Transverse colon (tissue), 4 donors: ENCODE measurements at regions not wholly inside any gene's neighbourhood (a gene's known extent, or its start where the extent isn't known, plus 50 kb on each side); places are given as distances from the start of the nearest gene placed in this dataset.

Experiments used
- DNase-seq: peaks from one replicate; pipeline ENCODE4 v3.0.0-alpha.2; 2019
- H3K27ac ChIP-seq, 4 donors: fragments of 200-600 bp; sonication (generic); 2 replicates each; pipeline ENCODE4 v1.5.1; 2016 to 2018; ENCODE audit warnings: inconsistent platforms in 4 of 4
- H3K27me3 ChIP-seq: fragments of 200-600 bp; sonication (generic); 2 replicates; pipeline ENCODE4 v1.5.1; 2017; ENCODE audit warnings: inconsistent platforms
- H3K36me3 ChIP-seq, 4 donors: fragments of 200-600 bp; sonication (generic); 2 replicates each; pipeline ENCODE4 v1.5.1; 2017 to 2019; ENCODE audit warnings: inconsistent platforms in 4 of 4
- H3K4me1 ChIP-seq, 4 donors: fragments of 200-600 bp; sonication (generic); 2 replicates each; pipeline ENCODE4 v1.5.1; 2017 to 2020; ENCODE audit warnings: inconsistent platforms in 4 of 4
- H3K4me3 ChIP-seq, 4 donors: fragments of 200-600 bp; sonication (generic); 1 replicate in 1 of 4; 2 replicates in 3 of 4; pipeline versions ENCODE4 v1.5.1 to v1.6.1; 2017 to 2019; ENCODE audit warnings: inconsistent platforms in 4 of 4
- H3K9me3 ChIP-seq, 2 donors: fragments of 200-600 bp; sonication (generic); 2 replicates each; pipeline ENCODE4 v1.5.1; 2017 to 2019; ENCODE audit warnings: inconsistent platforms in 2 of 2
- EP300 ChIP-seq: sonication (generic); formaldehyde crosslinking; IDR thresholded peaks from one replicate; pipeline ENCODE4 v1.6.1; 2017; ENCODE audit warnings: antibody characterized with exemption, low read depth
- POLR2A ChIP-seq: fragments of 450-650 bp; IDR thresholded peaks from one replicate; pipeline ENCODE4 v1.6.1; 2016; ENCODE audit warnings: antibody characterized with exemption, mild to moderate bottlenecking, moderate library complexity
- POLR2AphosphoS5 ChIP-seq, 3 donors: sonication (generic); formaldehyde crosslinking; IDR thresholded peaks; one replicate each; pipeline ENCODE4 v1.6.1; 2016; ENCODE audit warnings: antibody characterized with exemption in 3 of 3
- WGBS, 2 donors: methylation state at CpG; one replicate each; pipeline ENCODE4 v1.1.5; 2018; ENCODE audit warnings: low coverage in 1 of 2; 5-methylcytosine and 5-hydroxymethylcytosine counted together
- in situ Hi-C, 4 donors: fragments of 200-750 bp; cut with MboI; loops; one replicate each; pipeline versions ENCODE4 v1.15.0 to v1.15.1; 2017; ENCODE audit warnings: low sequenced_read_pairs in 3 of 4, low pct_ligation_motif_present in 1 of 4, low pct_unique_long_range_greater_than_20kb in 1 of 4
- intact Hi-C: fragments of 100-400 bp; cut with DNase I; formaldehyde crosslinking; loops from one replicate; pipeline ENCODE4 v1.15.1; 2023; ENCODE audit warnings: low total_unique reads
- TF ChIP-seq, protein P1 (sequence below), 5 experiments: fragments of 200-600 bp in 3 of 5; fragments of 450-650 bp in 2 of 5; sonication (generic) in 3 of 5; IDR thresholded peaks; 1 replicate in 2 of 5; 2 replicates in 3 of 5; pipeline ENCODE4 v1.5.1; 2016 to 2017; ENCODE audit warnings: antibody characterized with exemption in 5 of 5, inconsistent platforms in 3 of 5, mild to moderate bottlenecking in 2 of 5, moderate library complexity in 1 of 5

DNA sequence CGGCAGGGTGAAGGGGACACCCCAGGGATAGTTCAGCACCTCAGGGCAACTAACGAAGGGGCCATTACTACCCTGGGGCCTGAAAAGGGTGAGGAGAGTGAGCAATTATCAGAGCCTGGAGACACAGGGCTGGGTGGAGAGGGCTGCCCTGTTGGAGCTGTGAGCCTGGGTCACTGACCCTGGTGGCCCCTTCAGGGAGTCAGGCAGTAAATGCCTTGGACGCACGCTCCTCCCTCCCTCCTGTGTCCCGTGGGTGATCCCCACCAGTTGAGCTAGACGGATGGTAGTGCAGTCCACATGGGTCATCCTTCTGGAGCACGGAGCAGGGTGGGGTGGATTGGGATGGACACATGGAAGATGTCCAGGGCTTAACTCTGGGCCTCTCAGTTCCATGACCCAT lies 305.3 kb downstream of the PTPRU start:
- 59 to 100% methylated on average over 1 to 6 of the region's 7 CpGs for WGBS, 2 donors
- no peak for DNase-seq
- TF ChIP-seq POLR2AphosphoS5 (IDR thresholded peaks at IDR 0.05) (no peak), EP300 (no peak), POLR2A (no peak)
- TF ChIP-seq, protein P1, sequence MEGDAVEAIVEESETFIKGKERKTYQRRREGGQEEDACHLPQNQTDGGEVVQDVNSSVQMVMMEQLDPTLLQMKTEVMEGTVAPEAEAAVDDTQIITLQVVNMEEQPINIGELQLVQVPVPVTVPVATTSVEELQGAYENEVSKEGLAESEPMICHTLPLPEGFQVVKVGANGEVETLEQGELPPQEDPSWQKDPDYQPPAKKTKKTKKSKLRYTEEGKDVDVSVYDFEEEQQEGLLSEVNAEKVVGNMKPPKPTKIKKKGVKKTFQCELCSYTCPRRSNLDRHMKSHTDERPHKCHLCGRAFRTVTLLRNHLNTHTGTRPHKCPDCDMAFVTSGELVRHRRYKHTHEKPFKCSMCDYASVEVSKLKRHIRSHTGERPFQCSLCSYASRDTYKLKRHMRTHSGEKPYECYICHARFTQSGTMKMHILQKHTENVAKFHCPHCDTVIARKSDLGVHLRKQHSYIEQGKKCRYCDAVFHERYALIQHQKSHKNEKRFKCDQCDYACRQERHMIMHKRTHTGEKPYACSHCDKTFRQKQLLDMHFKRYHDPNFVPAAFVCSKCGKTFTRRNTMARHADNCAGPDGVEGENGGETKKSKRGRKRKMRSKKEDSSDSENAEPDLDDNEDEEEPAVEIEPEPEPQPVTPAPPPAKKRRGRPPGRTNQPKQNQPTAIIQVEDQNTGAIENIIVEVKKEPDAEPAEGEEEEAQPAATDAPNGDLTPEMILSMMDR (IDR thresholded peaks at IDR 0.05) = no peak
- Histone ChIP-seq H3K4me1 (no peaks in the 10 kb centered on the region), H3K4me3 (no peak overlapping the region), H3K36me3 (no peaks in the 10 kb centered on the region), H3K9me3 (no peaks in the 10 kb centered on the region), H3K27me3 (no peaks in the 10 kb centered on the region), H3K27ac (no peak overlapping the region)
- in situ Hi-C loops (no loop called here), intact Hi-C loops (no loop called here)

DNA sequence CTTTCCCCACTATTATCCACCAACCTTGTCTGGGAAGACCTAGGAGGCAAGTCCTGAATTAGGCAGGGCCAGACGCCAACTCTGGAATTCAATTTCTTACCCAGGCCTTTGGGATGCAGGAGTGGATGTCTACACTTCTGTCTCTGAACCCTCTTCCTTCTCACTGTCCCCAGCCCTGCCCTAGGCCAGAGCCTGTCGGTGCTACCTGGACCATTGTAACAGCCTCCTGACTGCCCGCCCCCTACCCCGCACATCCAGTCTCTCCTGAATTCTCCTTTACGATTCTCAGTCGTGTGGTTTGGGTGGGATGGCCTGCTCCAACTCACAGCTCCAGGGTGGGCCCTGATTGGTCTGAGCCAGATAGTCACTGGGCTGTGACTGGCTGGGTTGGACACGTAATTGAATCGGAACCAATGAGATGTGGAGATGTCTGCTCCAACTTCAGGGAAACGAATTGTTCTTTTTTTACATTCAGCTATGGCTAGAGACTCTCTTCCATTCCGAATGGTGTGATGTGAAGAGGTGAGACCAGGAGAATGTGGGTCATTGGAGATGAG lies 304.6 kb downstream of the PTPRU start:
- Histone ChIP-seq H3K27ac (no peak overlapping the region), H3K27me3 (no peaks in the 10 kb centered on the region), H3K4me3 (no peak overlapping the region), H3K9me3 (no peaks in the 10 kb centered on the region), H3K36me3 (no peaks in the 10 kb centered on the region), H3K4me1 (no peaks in the 10 kb centered on the region)
- 75 to 84% methylated on average over 9 to 10 of the region's 10 CpGs for WGBS, 2 donors
- TF ChIP-seq POLR2A (no peak), POLR2AphosphoS5 (IDR thresholded peaks at IDR 0.05) (no peak), EP300 (no peak)
- TF ChIP-seq, protein P1 (IDR thresholded peaks at IDR 0.05) = no peak
- DNase-seq = no peak
- in situ Hi-C loops = no loop called here
- intact Hi-C loops = no loop called here

DNA sequence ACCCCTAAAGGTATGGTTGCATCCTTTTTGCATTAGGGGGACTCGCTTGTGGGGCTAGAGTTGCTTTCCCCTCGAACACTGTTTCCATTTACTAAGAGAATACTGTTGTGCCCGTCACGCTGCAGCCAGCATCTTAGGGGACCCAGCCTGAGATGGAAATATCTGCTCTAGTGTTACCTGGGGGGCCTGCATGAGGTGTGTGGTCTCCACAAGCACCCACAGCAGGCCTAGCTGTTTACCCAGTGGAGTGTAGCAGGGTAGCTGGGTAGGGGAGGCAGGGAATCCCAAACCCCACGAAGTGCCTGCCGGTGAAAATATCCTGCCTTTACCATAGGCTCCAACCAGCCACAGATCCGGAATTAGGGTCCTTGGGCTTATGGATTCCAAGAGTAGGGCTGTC lies 303.6 kb downstream of the PTPRU start:
- in situ Hi-C loops (no loop called here), intact Hi-C loops (no loop called here)
- Histone ChIP-seq H3K4me3 (no peak overlapping the region), H3K9me3 (no peaks in the 10 kb centered on the region), H3K27ac (no peak overlapping the region), H3K27me3 (no peaks in the 10 kb centered on the region), H3K36me3 (no peaks in the 10 kb centered on the region), H3K4me1 (no peaks in the 10 kb centered on the region)
- TF ChIP-seq, protein P1 (IDR thresholded peaks at IDR 0.05) = no peak
- TF ChIP-seq POLR2A = no peak
- TF ChIP-seq POLR2AphosphoS5 (IDR thresholded peaks at IDR 0.05) = no peak
- TF ChIP-seq EP300 = no peak
- no peak for DNase-seq
- 81 to 100% methylated on average over 2 to 7 of the region's 7 CpGs for WGBS, 2 donors

DNA sequence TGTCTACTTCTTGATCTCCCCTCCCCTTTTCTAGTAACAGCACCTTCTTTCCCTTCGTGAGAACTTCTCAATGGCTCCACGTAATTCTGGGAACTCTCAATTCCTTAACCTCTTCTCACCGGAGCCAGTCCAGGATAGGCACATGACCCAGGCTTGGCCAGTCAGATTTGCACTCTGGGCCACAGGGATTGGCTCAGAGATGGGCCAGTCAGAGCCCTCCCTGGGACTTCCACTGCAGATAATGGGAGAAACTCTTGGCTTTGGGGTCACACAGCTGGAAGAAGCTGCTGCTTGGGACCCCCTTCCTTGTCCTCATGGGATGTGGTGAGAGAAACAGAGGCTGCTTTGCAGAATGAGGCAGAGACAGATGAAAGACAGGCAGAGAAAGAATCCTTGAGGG lies 302.3 kb downstream of the PTPRU start:
- TF ChIP-seq EP300 (no peak), POLR2AphosphoS5 (IDR thresholded peaks at IDR 0.05) (no peak), POLR2A (no peak)
- TF ChIP-seq, protein P1 (IDR thresholded peaks at IDR 0.05) = no peak
- no peaks in the 10 kb centered on the region for H3K27me3 ChIP-seq
- H3K4me3 ChIP-seq = no peak overlapping the region
- in situ Hi-C loops = no loop called here
- no peak for DNase-seq
- no peaks in the 10 kb centered on the region for H3K4me1 ChIP-seq
- no peaks in the 10 kb centered on the region for H3K36me3 ChIP-seq
- no peaks in the 10 kb centered on the region for H3K9me3 ChIP-seq
- intact Hi-C loops = no loop called here
- no peak overlapping the region for H3K27ac ChIP-seq
- 44% methylated on average over 3 of the region's 3 CpGs; no CpG with 5 or more reads in 1 of the 2 donors for WGBS, 2 donors
